ENCODE measurements at regions not wholly inside any gene's neighbourhood (a gene's known extent, or its start where the extent isn't known, plus 50 kb on each side); places are given as distances from the start of the nearest gene placed in this dataset.
A peak's percentile ranks its signal among the peaks of the same experiment; 100 is the strongest.

GRCh38 chr4:181637186-181638105 lies 605.8 kb upstream of the TENM3 start:
- 69 to 79% (median 73%) methylated on average over 12 of the region's 12 CpGs for WGBS, 4 donors
- TF ChIP-seq POLR2A (IDR thresholded peaks at IDR 0.05) = no peak
- TF ChIP-seq, protein P1, sequence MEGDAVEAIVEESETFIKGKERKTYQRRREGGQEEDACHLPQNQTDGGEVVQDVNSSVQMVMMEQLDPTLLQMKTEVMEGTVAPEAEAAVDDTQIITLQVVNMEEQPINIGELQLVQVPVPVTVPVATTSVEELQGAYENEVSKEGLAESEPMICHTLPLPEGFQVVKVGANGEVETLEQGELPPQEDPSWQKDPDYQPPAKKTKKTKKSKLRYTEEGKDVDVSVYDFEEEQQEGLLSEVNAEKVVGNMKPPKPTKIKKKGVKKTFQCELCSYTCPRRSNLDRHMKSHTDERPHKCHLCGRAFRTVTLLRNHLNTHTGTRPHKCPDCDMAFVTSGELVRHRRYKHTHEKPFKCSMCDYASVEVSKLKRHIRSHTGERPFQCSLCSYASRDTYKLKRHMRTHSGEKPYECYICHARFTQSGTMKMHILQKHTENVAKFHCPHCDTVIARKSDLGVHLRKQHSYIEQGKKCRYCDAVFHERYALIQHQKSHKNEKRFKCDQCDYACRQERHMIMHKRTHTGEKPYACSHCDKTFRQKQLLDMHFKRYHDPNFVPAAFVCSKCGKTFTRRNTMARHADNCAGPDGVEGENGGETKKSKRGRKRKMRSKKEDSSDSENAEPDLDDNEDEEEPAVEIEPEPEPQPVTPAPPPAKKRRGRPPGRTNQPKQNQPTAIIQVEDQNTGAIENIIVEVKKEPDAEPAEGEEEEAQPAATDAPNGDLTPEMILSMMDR (IDR thresholded peaks at IDR 0.05) = no peak
- DNase-seq (no peak), ATAC-seq (peak in 2 of 4 donors; percentile 37 to 89)
- peaks cover 0 to 5% (median 0%) of the 10 kb centered on the region in 12 donors for H3K9me3 ChIP-seq
- no peaks in the 10 kb centered on the region for H3K36me3 ChIP-seq
- H3K27ac ChIP-seq = no peak overlapping the region
- H3K4me3 ChIP-seq = no peak overlapping the region
- H3K27me3 ChIP-seq = no peaks in the 10 kb centered on the region
- intact Hi-C loops (cut with DNase I) = no loop called here
- H3K4me1 ChIP-seq = no peaks in the 10 kb centered on the region

GRCh38 chr4:181643466-181643865 lies 599.7 kb upstream of the TENM3 start:
- 77 to 92% (median 85%) methylated on average over 2 of the region's 2 CpGs for WGBS, 4 donors

DNA sequence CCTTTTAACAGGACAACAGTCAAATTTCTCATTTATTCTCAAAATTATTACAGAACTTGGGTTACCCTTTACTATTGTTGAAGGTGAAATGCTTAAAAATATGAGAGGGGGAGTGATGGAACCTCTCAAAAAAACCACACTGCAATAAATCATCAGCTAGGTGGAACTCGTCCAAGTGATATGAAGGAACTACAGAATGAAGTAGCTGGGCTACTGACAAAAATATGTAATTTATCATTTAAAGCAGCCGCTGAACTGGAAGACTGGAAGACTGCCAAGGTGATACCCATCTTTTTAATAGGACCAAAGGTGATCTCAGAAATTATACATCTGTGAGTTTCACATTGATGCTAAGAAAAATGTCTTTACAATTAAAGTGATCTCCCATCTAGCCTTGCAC lies 597.7 kb upstream of the TENM3 start:
- no peak for ATAC-seq
- peaks cover 0 to 3% (median 0%) of the 10 kb centered on the region in 9 donors for H3K27me3 ChIP-seq
- TF ChIP-seq, protein P1 (IDR thresholded peaks at IDR 0.05) = no peak
- TF ChIP-seq POLR2A (IDR thresholded peaks at IDR 0.05) = no peak
- intact Hi-C loops (cut with DNase I) = no loop called here
- no peak overlapping the region for H3K4me3 ChIP-seq
- no peak for DNase-seq
- no peaks in the 10 kb centered on the region for H3K4me1 ChIP-seq
- H3K36me3 ChIP-seq = no peaks in the 10 kb centered on the region
- H3K27ac ChIP-seq = no peak overlapping the region
- 42 to 48% (median 44%) methylated on average over 2 of the region's 2 CpGs for WGBS, 4 donors
- H3K9me3 ChIP-seq = peaks cover 0 to 12% (median 0%) of the 10 kb centered on the region in 12 donors

More at GRCh38 chr4:181643466-181643865, 599.7 kb upstream of the TENM3 start:
- intact Hi-C loops (cut with DNase I) = loop anchor here in 1 of 10 donors (5.0 kb wide), 1 partner anchor 1154 kb away; no protein-coding TSS in a partner anchor
- Histone ChIP-seq H3K9me3 (peaks cover 0 to 12% (median 0%) of the 10 kb centered on the region in 12 donors), H3K36me3 (no peaks in the 10 kb centered on the region), H3K27ac (no peak overlapping the region), H3K4me1 (no peaks in the 10 kb centered on the region), H3K4me3 (no peak overlapping the region), H3K27me3 (peaks cover 0 to 3% (median 0%) of the 10 kb centered on the region in 9 donors)
- no peak for ATAC-seq
- DNase-seq = no peak
- TF ChIP-seq, protein P1 (IDR thresholded peaks at IDR 0.05) = no peak

- DNase-seq (no peak), ATAC-seq (no peak)
- intact Hi-C loops (cut with DNase I) = no loop called here
- peaks cover 0 to 3% (median 0%) of the 10 kb centered on the region in 9 donors for H3K27me3 ChIP-seq
- H3K9me3 ChIP-seq = peaks cover 0 to 12% (median 0%) of the 10 kb centered on the region in 12 donors
- H3K27ac ChIP-seq = no peak overlapping the region
- WGBS, 4 donors = 79 to 87% (median 82%) methylated on average over 6 of the region's 6 CpGs
- no peak for TF ChIP-seq POLR2A (IDR thresholded peaks at IDR 0.05)
- TF ChIP-seq, protein P1 (IDR thresholded peaks at IDR 0.05) = no peak
- no peaks in the 10 kb centered on the region for H3K4me1 ChIP-seq
- H3K36me3 ChIP-seq = no peaks in the 10 kb centered on the region
- H3K4me3 ChIP-seq = no peak overlapping the region
Observed at GRCh38 chr4:181646864-181647263, 596.3 kb upstream of the TENM3 start.

Data from heart left ventricle (tissue), 16 donors.